SK-N-SH treated with all-trans-retinoic acid at 6 μM for 48 hours (cell line): ENCODE measurements at regions not wholly inside any gene's neighbourhood (a gene's known extent, or its start where the extent isn't known, plus 50 kb on each side); places are given as distances from the start of the nearest gene placed in this dataset.

ENCODE experiments used
- BACH2 ChIP-seq: fragments of 250-450 bp; sonication (Bioruptor Pico); IDR thresholded peaks from 2 replicates; pipeline ENCODE4 v1.9.0; 2021; ENCODE audit warnings: mild to moderate bottlenecking, borderline replicate concordance
- CSDC2 ChIP-seq: fragments of 250-450 bp; sonication (Bioruptor Pico); IDR thresholded peaks from 2 replicates; pipeline ENCODE4 v1.5.0; 2020; ENCODE audit warnings: mild to moderate bottlenecking, moderate library complexity
- ESRRG ChIP-seq: fragments of 250-450 bp; sonication (Bioruptor Pico); IDR thresholded peaks from 2 replicates; pipeline ENCODE4 v1.6.1; 2021; ENCODE audit warnings: mild to moderate bottlenecking
- ISL1 ChIP-seq: fragments of 250-450 bp; sonication (Bioruptor Pico); IDR thresholded peaks from 2 replicates; pipeline ENCODE4 v2.1.2; 2022; ENCODE audit warnings: mild to moderate bottlenecking, moderate library complexity
- OSR1 ChIP-seq: fragments of 250-450 bp; sonication (Bioruptor Pico); IDR thresholded peaks from 2 replicates; pipeline ENCODE4 v1.8.0; 2022; ENCODE audit warnings: moderate library complexity, mild to moderate bottlenecking, inconsistent platforms
- PATZ1 ChIP-seq: fragments of 250-450 bp; sonication (Bioruptor Pico); IDR thresholded peaks from 2 replicates; pipeline ENCODE4 v1.8.0; 2020; ENCODE audit warnings: mild to moderate bottlenecking, moderate library complexity, borderline replicate concordance
- POU6F1 ChIP-seq: fragments of 250-450 bp; sonication (Bioruptor Pico); IDR thresholded peaks from 2 replicates; pipeline ENCODE4 v1.8.0; 2021; ENCODE audit warnings: low read depth, mild to moderate bottlenecking, moderate library complexity, borderline replicate concordance
- RARB ChIP-seq: fragments of 250-450 bp; sonication (Bioruptor Pico); IDR thresholded peaks from 2 replicates; pipeline ENCODE4 v1.8.0; 2021; ENCODE audit warnings: mild to moderate bottlenecking, moderate library complexity
- TCF4 ChIP-seq: fragments of 250-450 bp; sonication (Bioruptor Pico); IDR thresholded peaks from 2 replicates; pipeline ENCODE4 v1.8.0; 2021; ENCODE audit warnings: mild to moderate bottlenecking, moderate library complexity, borderline replicate concordance
- ZC3H10 ChIP-seq: fragments of 250-450 bp; sonication (Bioruptor Pico); IDR thresholded peaks from 2 replicates; pipeline ENCODE4 v1.5.1; 2021; ENCODE audit warnings: mild to moderate bottlenecking, moderate library complexity
- ZFP3 ChIP-seq: fragments of 250-450 bp; sonication (Bioruptor Pico); IDR thresholded peaks from 2 replicates; pipeline ENCODE4 v1.5.0; 2020; ENCODE audit warnings: mild to moderate bottlenecking, moderate library complexity
- ZFP30 ChIP-seq: fragments of 450-650 bp; formaldehyde crosslinking; IDR thresholded peaks from 2 replicates; pipeline ENCODE4 v1.5.0; 2022; ENCODE audit warnings: mild to moderate bottlenecking, moderate library complexity
- ZNF70 ChIP-seq: fragments of 450-650 bp; formaldehyde crosslinking; IDR thresholded peaks from 2 replicates; pipeline ENCODE4 v1.5.0; 2020; ENCODE audit warnings: mild to moderate bottlenecking, moderate library complexity

DNA sequence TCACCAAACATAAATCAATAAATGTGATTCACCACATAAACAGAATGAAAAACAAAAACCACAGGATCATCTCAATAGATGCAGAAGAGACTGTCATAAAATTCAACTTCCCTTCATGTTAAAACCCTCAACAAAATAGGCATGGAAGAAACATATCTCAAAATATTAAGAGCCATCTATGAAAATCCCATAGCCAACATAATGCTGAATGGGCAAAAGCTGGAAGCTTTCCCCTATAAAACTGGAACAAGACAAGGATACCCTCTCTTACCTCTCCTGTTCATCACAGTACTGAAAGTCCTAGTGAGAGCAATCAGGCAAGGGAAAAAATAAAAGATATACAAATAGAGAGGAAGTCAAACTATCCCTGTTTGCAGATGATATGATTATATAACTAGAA, 806.1 kb upstream of the MIR17HG start:
- no peak for TF ChIP-seq TCF4
- no peak for TF ChIP-seq ESRRG (CRISPR knock-in tag)
- no peak for TF ChIP-seq ZFP3 (CRISPR knock-in tag)
- TF ChIP-seq ZFP30 (CRISPR knock-in tag), result no peak
- TF ChIP-seq PATZ1, result no peak
- no peak for TF ChIP-seq POU6F1 (CRISPR knock-in tag)
- no peak for TF ChIP-seq CSDC2 (CRISPR knock-in tag)
- TF ChIP-seq OSR1 (CRISPR knock-in tag), result no peak
- no peak for TF ChIP-seq BACH2
- TF ChIP-seq RARB (CRISPR knock-in tag), result no peak
- TF ChIP-seq ISL1 (CRISPR knock-in tag), result no peak
- TF ChIP-seq ZC3H10 (CRISPR knock-in tag), result no peak
- no peak for TF ChIP-seq ZNF70 (CRISPR knock-in tag)
